Mononuclear cell (primary cell): ENCODE measurements at regions not wholly inside any gene's neighbourhood (a gene's known extent, or its start where the extent isn't known, plus 50 kb on each side); places are given as distances from the start of the nearest gene placed in this dataset.
"Not testable (repeated sequence)": the region's sequence is repeated elsewhere in the genome, so short reads cannot be mapped to it uniquely, and the experiment has no call there.

Source experiments
- H3K27me3 ChIP-seq: 2 replicates; pipeline ENCODE4 v1.6.0; 2011; ENCODE audit warnings: low read length, control low read depth; ENCODE audit not compliant: insufficient read depth
- H3K4me1 ChIP-seq: 2 replicates; pipeline ENCODE4 v1.5.1; 2011; ENCODE audit warnings: mild to moderate bottlenecking, low read length, control low read depth; ENCODE audit not compliant: insufficient read depth
- H3K4me3 ChIP-seq: 2 replicates; pipeline ENCODE4 v1.5.1; 2011; ENCODE audit warnings: mild to moderate bottlenecking, low read length, moderate library complexity
- H3K9me3 ChIP-seq: 2 replicates; pipeline ENCODE4 v1.5.1; 2011; ENCODE audit warnings: low read depth, mild to moderate bottlenecking, control low read depth, low read length

DNA sequence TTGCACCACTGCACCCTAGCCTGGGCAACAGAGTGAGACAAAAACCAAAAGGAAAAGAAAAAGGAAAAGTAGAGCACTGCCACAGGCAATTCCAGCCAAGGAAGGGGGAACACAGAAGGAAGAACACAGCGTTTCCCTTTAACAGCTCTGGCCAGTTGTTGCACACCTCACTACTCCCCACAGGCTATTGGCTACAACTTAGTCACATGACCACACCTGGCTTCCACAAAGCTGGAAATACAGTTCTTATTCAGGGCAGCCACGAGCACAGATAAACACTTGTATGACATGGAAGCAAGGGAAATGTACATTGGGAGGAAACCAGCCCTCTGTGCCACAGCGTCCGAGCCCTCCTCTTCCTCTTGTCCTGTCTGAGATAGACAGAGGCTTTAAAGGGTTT lies 249.0 kb upstream of the JARID2 start:
- no peak overlapping the region for H3K4me3 ChIP-seq

DNA sequence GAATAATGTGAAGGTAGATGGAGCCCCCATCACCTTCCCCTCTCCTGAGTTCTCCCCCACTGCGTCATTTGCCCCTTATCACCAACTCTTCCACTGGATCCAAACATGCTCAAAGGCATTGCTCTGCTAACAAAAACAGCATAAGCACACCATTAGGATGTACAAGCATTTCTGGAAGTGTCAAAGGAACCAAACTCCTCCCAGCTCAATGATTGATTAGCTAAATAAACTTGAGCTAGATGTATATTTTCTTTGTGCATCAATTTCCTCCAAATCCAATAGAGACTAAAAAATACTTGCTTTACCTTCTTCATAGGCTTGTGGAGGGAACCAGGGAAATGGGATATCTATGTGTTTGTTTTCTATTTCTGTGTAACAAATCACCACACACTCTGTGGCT lies 248.4 kb upstream of the JARID2 start:
- no peaks in the 10 kb centered on the region for H3K27me3 ChIP-seq

More for the DNA sequence above, 249.0 kb upstream of the JARID2 start:
- no peaks in the 10 kb centered on the region for H3K4me1 ChIP-seq
- H3K9me3 ChIP-seq = no peaks in the 10 kb centered on the region
- H3K27me3 ChIP-seq = no peaks in the 10 kb centered on the region

DNA sequence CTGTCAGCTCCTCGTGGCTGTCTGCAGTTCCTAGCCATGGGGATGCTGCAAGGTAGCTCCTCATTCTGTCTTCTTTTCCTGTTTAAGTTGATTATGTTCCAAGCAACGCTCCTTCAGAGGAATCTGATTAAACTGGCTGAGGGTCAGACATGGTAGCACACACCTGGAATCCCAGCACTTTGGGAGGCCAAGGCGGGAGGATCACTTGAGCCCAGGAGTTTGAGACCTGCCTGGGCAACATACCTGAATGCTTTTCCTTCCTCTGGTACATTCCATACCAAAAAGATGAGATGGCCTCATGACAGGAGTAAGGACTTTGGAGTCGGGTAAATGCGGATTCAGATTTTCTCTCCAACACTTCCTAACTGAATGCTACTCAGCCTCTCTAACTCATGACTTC lies 246.8 kb upstream of the JARID2 start:
- no peaks in the 10 kb centered on the region for H3K4me1 ChIP-seq
- no peaks in the 10 kb centered on the region for H3K27me3 ChIP-seq

More for the DNA sequence above, 248.4 kb upstream of the JARID2 start:
- H3K4me3 ChIP-seq = no peak overlapping the region
- no peaks in the 10 kb centered on the region for H3K9me3 ChIP-seq
- no peaks in the 10 kb centered on the region for H3K4me1 ChIP-seq

DNA sequence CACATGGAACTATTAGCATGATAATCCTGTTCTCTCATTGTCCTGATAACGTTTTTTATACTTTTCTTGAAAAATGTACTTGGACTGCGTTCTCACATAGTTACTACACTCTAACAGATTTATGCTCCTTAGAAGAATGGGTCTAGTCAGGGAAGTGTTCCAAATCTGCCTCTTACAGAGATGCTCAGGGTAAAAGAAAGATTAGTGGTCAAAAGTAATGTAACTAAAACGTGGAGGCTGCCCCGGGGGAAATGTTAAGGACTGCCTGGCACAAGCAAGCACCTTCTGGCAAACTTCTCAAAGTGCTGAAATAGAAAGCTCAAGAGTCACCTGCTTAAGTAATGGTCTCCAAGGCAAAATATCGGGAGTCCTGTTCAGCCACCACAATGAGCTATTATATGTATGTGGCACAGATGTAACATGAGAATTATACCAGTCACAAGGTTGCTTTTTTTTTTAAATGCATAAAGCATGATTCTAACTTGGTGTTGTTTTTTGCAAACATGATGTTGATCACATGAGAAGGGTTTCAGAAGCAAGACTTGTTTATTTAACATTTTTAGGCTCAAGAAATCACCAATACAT lies 244.5 kb upstream of the JARID2 start:
- no peak overlapping the region for H3K4me3 ChIP-seq
- no peaks in the 10 kb centered on the region for H3K9me3 ChIP-seq
- H3K4me1 ChIP-seq = no peaks in the 10 kb centered on the region
- H3K27me3 ChIP-seq = no peaks in the 10 kb centered on the region

More for the DNA sequence above, 246.8 kb upstream of the JARID2 start:
- Histone ChIP-seq H3K4me3 (no peak overlapping the region), H3K9me3 (no peaks in the 10 kb centered on the region)

DNA sequence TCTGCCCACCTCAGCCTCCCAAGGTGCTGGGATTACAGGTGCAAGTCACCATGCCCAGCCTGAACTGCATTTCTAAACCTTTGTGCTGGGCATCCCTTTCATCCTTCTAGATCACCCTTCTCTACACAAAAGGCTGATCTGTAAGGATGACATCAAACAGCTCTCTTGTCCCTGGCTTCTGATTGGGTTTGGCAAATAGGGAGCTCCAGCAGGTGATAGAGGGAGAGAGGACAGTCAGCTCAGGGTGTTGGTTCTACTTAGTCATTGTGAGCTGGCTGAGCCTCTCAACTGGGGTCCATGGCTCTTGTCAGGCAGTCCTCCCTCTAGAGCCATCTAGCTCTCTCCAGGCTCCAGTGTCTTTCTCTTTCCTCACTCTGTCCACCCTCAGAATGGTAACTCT lies 237.6 kb upstream of the JARID2 start:
- Histone ChIP-seq H3K4me3 (no peak overlapping the region), H3K9me3 (no peaks in the 10 kb centered on the region), H3K27me3 (no peaks in the 10 kb centered on the region), H3K4me1 (no peaks in the 10 kb centered on the region)

DNA sequence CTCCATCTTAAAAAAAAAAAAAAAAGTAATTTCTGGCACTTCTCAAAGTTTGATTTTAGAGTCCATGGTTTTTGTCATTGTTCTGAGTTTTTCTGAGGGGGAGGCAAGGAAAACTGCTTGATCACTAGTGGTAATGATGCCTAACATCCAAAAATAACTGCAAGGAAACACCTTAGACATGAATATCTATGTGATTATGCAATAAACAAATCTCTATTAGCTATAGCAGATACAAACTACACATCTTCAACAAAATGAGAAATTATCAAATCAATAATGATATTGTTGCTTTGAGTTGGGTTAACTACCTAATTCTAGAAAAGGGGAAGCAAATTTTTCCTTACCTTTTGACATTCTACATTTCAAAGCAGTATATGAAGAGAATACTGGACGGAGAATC lies 230.9 kb upstream of the JARID2 start:
- Histone ChIP-seq H3K9me3 (no peaks in the 10 kb centered on the region), H3K4me1 (peaks cover 15% of the 10 kb centered on the region), H3K27me3 (no peaks in the 10 kb centered on the region), H3K4me3 (no peak overlapping the region)

DNA sequence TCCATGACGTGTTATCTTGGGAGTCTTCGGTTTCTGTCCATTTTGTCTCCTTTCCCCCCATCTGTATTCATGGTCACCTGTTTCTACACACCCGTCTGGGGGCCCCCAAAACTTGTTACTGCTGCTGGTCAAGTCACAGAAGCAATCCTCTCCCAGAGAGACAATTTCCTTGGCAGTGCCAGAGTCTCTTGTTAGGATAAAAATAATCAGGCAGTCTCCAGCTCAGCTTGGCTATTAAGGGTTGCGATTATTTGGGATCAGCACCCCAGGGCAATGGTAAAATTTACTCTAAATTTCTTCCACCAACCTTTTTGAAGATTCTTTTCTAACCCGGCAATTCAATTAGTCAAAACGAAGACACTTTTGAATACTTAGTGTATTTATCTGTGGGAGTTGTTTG lies 229.1 kb upstream of the JARID2 start:
- no peak overlapping the region for H3K4me3 ChIP-seq
- no peaks in the 10 kb centered on the region for H3K9me3 ChIP-seq
- H3K27me3 ChIP-seq = no peaks in the 10 kb centered on the region
- peaks cover 15% of the 10 kb centered on the region for H3K4me1 ChIP-seq

- no peak overlapping the region for H3K4me3 ChIP-seq
- H3K27me3 ChIP-seq = no peaks in the 10 kb centered on the region
- H3K9me3 ChIP-seq = no peaks in the 10 kb centered on the region
- H3K4me1 ChIP-seq = peaks cover 15% of the 10 kb centered on the region
Measured at GRCh38 chr6:15017261-15017660, 228.6 kb upstream of the JARID2 start.

GRCh38 chr6:15017803-15018202 lies 228.1 kb upstream of the JARID2 start:
- Histone ChIP-seq H3K4me1 (peaks cover 15% of the 10 kb centered on the region), H3K27me3 (no peaks in the 10 kb centered on the region), H3K4me3 (no peak overlapping the region), H3K9me3 (no peaks in the 10 kb centered on the region)

GRCh38 chr6:15020119-15020770 lies 225.6 kb upstream of the JARID2 start:
- Histone ChIP-seq H3K4me3 (no peak overlapping the region), H3K4me1 (peaks cover 15% of the 10 kb centered on the region), H3K27me3 (no peaks in the 10 kb centered on the region), H3K9me3 (no peaks in the 10 kb centered on the region)

- H3K4me1 ChIP-seq = peaks cover 15% of the 10 kb centered on the region
- no peaks in the 10 kb centered on the region for H3K27me3 ChIP-seq
- H3K9me3 ChIP-seq = no peaks in the 10 kb centered on the region
- H3K4me3 ChIP-seq = no peak overlapping the region
Measured at GRCh38 chr6:15021074-15021473, 224.8 kb upstream of the JARID2 start.

DNA sequence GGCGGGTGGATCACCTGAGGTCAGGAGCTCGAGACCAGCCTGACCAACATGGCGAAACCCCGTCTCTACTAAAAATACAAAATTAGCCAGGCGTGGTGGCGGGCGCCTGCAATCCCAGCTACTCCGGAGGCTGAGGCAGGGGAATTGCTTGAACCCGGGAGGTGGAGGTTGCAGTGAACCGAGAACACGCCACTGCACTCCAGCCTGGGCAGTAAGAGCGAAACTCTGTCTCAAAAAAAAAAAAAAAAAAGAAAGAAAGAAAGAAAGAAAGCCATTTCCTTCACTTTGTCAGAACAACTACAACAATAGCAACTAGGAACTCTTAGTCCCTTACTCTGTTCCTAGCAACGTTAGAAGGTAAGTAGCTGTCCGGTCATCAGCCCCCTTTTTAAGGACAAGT lies 222.9 kb upstream of the JARID2 start:
- H3K27me3 ChIP-seq, H3K9me3 ChIP-seq, H3K4me1 ChIP-seq, H3K4me3 ChIP-seq: not testable (repeated sequence)

GRCh38 chr6:15023448-15023847 lies 222.4 kb upstream of the JARID2 start:
- H3K4me3 ChIP-seq = no peak overlapping the region
- no peaks in the 10 kb centered on the region for H3K27me3 ChIP-seq
- peaks cover 2% of the 10 kb centered on the region for H3K4me1 ChIP-seq
- no peaks in the 10 kb centered on the region for H3K9me3 ChIP-seq

GRCh38 chr6:15025446-15025845 lies 220.4 kb upstream of the JARID2 start:
- Histone ChIP-seq H3K9me3 (no peaks in the 10 kb centered on the region), H3K27me3 (no peaks in the 10 kb centered on the region), H3K4me3 (no peak overlapping the region), H3K4me1 (no peaks in the 10 kb centered on the region)

DNA sequence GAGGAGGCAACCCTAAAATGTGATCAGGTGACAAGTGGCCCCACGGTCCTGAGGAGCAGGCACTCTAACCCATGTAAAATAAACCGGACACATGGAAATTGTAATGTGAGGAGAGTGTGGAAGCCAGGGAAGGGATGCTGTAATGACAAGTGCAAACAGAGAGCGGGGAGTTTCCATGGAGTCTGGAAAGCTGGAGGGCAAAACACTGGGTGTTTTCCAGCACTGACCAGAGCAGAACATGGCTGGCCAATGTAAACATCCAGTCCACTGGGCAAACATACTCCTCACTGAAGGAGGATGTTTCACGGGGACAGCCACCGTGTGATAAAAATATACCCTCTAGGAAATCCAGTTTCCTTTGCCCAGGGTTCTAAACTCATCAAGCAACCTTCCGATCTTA lies 219.0 kb upstream of the JARID2 start:
- no peaks in the 10 kb centered on the region for H3K27me3 ChIP-seq
- H3K4me1 ChIP-seq = no peaks in the 10 kb centered on the region
- no peak overlapping the region for H3K4me3 ChIP-seq
- no peaks in the 10 kb centered on the region for H3K9me3 ChIP-seq

- H3K4me3 ChIP-seq = no peak overlapping the region
Measured at GRCh38 chr6:15027472-15027871, 218.4 kb upstream of the JARID2 start.

More at GRCh38 chr6:15027472-15027871, 218.4 kb upstream of the JARID2 start:
- H3K27me3 ChIP-seq = no peaks in the 10 kb centered on the region
- no peaks in the 10 kb centered on the region for H3K9me3 ChIP-seq
- H3K4me1 ChIP-seq = no peaks in the 10 kb centered on the region
